ENCODE measurements at regions not wholly inside any gene's neighbourhood (a gene's known extent, or its start where the extent isn't known, plus 50 kb on each side); places are given as distances from the start of the nearest gene placed in this dataset.

GRCh38 chr9:105912863-105913516, 218.6 kb downstream of the TMEM38B start:
- DNase-seq (ENCODE audit: low read depth in 2 of 2) = no peak

GRCh38 chr9:105921057-105921726, 226.9 kb downstream of the TMEM38B start:
- DNase-seq (ENCODE audit: low read depth in 2 of 2) = no peak

GRCh38 chr9:105928416-105928815, 234.1 kb downstream of the TMEM38B start:
- DNase-seq (ENCODE audit: low read depth in 2 of 2) = no peak

- DNase-seq (ENCODE audit: low read depth in 2 of 2) = no peak
Observed at GRCh38 chr9:105930011-105930627, 235.8 kb downstream of the TMEM38B start.

- no peak for DNase-seq (ENCODE audit: low read depth in 2 of 2)
Observed at GRCh38 chr9:105932276-105932675, 237.9 kb downstream of the TMEM38B start.

GRCh38 chr9:105950448-105950847, 256.1 kb downstream of the TMEM38B start:
- DNase-seq (ENCODE audit: low read depth in 2 of 2) = no peak

GRCh38 chr9:105950894-105951293, 256.6 kb downstream of the TMEM38B start:
- no peak for DNase-seq (ENCODE audit: low read depth in 2 of 2)

GRCh38 chr9:105954517-105954916, 260.2 kb downstream of the TMEM38B start:
- DNase-seq (ENCODE audit: low read depth in 2 of 2) = no peak

GRCh38 chr9:105957830-105958229, 263.5 kb downstream of the TMEM38B start:
- DNase-seq (ENCODE audit: low read depth in 2 of 2) = no peak

GRCh38 chr9:105958587-105958986, 264.2 kb downstream of the TMEM38B start:
- DNase-seq (ENCODE audit: low read depth in 2 of 2) = no peak

GRCh38 chr9:105959531-105959930, 265.2 kb downstream of the TMEM38B start:
- no peak for DNase-seq (ENCODE audit: low read depth in 2 of 2)

GRCh38 chr9:105963343-105964099, 269.2 kb downstream of the TMEM38B start:
- no peak for DNase-seq (ENCODE audit: low read depth in 2 of 2)

GRCh38 chr9:105964156-105964555, 269.8 kb downstream of the TMEM38B start:
- no peak for DNase-seq (ENCODE audit: low read depth in 2 of 2)

GRCh38 chr9:105966834-105967233, 272.5 kb downstream of the TMEM38B start:
- no peak for DNase-seq (ENCODE audit: low read depth in 2 of 2)

- DNase-seq (ENCODE audit: low read depth in 2 of 2) = no peak
Observed at GRCh38 chr9:105967248-105967647, 272.9 kb downstream of the TMEM38B start.

GRCh38 chr9:105967797-105968196, 273.5 kb downstream of the TMEM38B start:
- DNase-seq (ENCODE audit: low read depth in 2 of 2) = no peak

GRCh38 chr9:105968811-105969466, 274.6 kb downstream of the TMEM38B start:
- no peak for DNase-seq (ENCODE audit: low read depth in 2 of 2)

GRCh38 chr9:105969636-105970035, 275.3 kb downstream of the TMEM38B start:
- DNase-seq (ENCODE audit: low read depth in 2 of 2) = no peak

- DNase-seq (ENCODE audit: low read depth in 2 of 2) = no peak
Observed at GRCh38 chr9:105971986-105972385, 277.6 kb downstream of the TMEM38B start.

GRCh38 chr9:105972466-105973204, 278.3 kb downstream of the TMEM38B start:
- no peak for DNase-seq (ENCODE audit: low read depth in 2 of 2)

- DNase-seq (ENCODE audit: low read depth in 2 of 2) = no peak
Observed at GRCh38 chr9:105973951-105974351, 279.6 kb downstream of the TMEM38B start.
